Midbrain (tissue), 1 donor: ENCODE measurements at regions not wholly inside any gene's neighbourhood (a gene's known extent, or its start where the extent isn't known, plus 50 kb on each side); places are given as distances from the start of the nearest gene placed in this dataset.

Experiments
- DNase-seq: peaks from one replicate; lab custom pipeline; 2025; lab: John Stamatoyannopoulos, UW

GRCh38 chr11:116162086-116162885, 610.5 kb downstream of the BUD13 start:
- no peak for DNase-seq

- DNase-seq = no peak
Observed at GRCh38 chr11:116148645-116149044, 624.1 kb downstream of the BUD13 start.

- no peak for DNase-seq
Observed at GRCh38 chr11:116148056-116148455, 624.7 kb downstream of the BUD13 start.

- no peak for DNase-seq
Observed at GRCh38 chr11:116145187-116145865, 627.5 kb downstream of the BUD13 start.

GRCh38 chr11:116144387-116144958, 628.3 kb downstream of the BUD13 start:
- DNase-seq = no peak

GRCh38 chr11:116138280-116138679, 634.1 kb upstream of the CADM1 start:
- DNase-seq = no peak

- DNase-seq = no peak
Observed at GRCh38 chr11:116137753-116138152, 633.5 kb upstream of the CADM1 start.

- DNase-seq = no peak
Observed at GRCh38 chr11:116136987-116137674, 632.9 kb upstream of the CADM1 start.

- no peak for DNase-seq
Observed at GRCh38 chr11:116135891-116136290, 631.7 kb upstream of the CADM1 start.

- no peak for DNase-seq
Observed at GRCh38 chr11:116134450-116134849, 630.2 kb upstream of the CADM1 start.

- no peak for DNase-seq
Observed at GRCh38 chr11:116132273-116132978, 628.2 kb upstream of the CADM1 start.

- no peak for DNase-seq
Observed at GRCh38 chr11:116130122-116130521, 625.9 kb upstream of the CADM1 start.

- DNase-seq = no peak
Observed at GRCh38 chr11:116129456-116129855, 625.2 kb upstream of the CADM1 start.

GRCh38 chr11:116126562-116126961, 622.3 kb upstream of the CADM1 start:
- no peak for DNase-seq

- DNase-seq = no peak
Observed at GRCh38 chr11:116124922-116125714, 620.9 kb upstream of the CADM1 start.

- no peak for DNase-seq
Observed at GRCh38 chr11:116123739-116124138, 619.5 kb upstream of the CADM1 start.

GRCh38 chr11:116122697-116123472, 618.7 kb upstream of the CADM1 start:
- DNase-seq = no peak

GRCh38 chr11:116119158-116119557, 614.9 kb upstream of the CADM1 start:
- no peak for DNase-seq

- DNase-seq = no peak
Observed at GRCh38 chr11:116118138-116118470, 613.9 kb upstream of the CADM1 start.
